B cell (primary cell): ENCODE measurements at regions not wholly inside any gene's neighbourhood (a gene's known extent, or its start where the extent isn't known, plus 50 kb on each side); places are given as distances from the start of the nearest gene placed in this dataset.

Source experiments
- ATAC-seq: fragments of 200-7000 bp; cut with Tn5 transposase; one replicate; pipeline ENCODE4 v1.10.0; 2021; ENCODE audit warnings: low read depth, mild to moderate bottlenecking, moderate number of reproducible peaks, moderate library complexity
- CTCF ChIA-PET: fragments of 350-600 bp; sonication (Branson Sonifier 250); formaldehyde crosslinking; loops from one replicate; lab custom pipeline; 2021; ENCODE audit warnings: antibody characterized with exemption, inconsistent platforms; lab: Charles Lee
- POLR2A ChIA-PET: fragments of 350-600 bp; sonication (Branson Sonifier 250); formaldehyde crosslinking; loops from one replicate; lab custom pipeline; 2021; ENCODE audit warnings: antibody characterized with exemption; lab: Charles Lee
- DNase-seq: peaks from one replicate; pipeline ENCODE4 v3.0.0; 2013
- H2AFZ ChIP-seq: 2 replicates; pipeline ENCODE4 v1.6.1; 2012; ENCODE audit warnings: mild to moderate bottlenecking, low read depth, low read length; ENCODE audit not compliant: insufficient read depth, poor library complexity, severe bottlenecking
- H3K27ac ChIP-seq, 2 donors: 1 replicate in 1 of 2; 2 replicates in 1 of 2; pipeline ENCODE4 v1.5.1; 2012 to 2013; ENCODE audit warnings: low read length in 2 of 2, mild to moderate bottlenecking in 2 of 2, moderate library complexity in 1 of 2
- H3K27me3 ChIP-seq, 4 experiments: fragments of 200-600 bp in 1 of 4; sonication (generic) in 1 of 4; replicated peaks in 1 of 4; 1 replicate in 2 of 4; 2 replicates in 2 of 4; pipeline versions ENCODE4 v1.6.1 to v1.7.0; 2013 to 2016; ENCODE audit warnings: low read length in 3 of 4, mild to moderate bottlenecking in 2 of 4, mixed read lengths in 1 of 4, moderate library complexity in 1 of 4; ENCODE audit not compliant: insufficient read depth in 4 of 4, control insufficient read depth in 3 of 4; ENCODE audit errors: control extremely low read depth in 1 of 4
- H3K36me3 ChIP-seq, 2 experiments: replicated peaks in 1 of 2; 1 replicate in 1 of 2; 2 replicates in 1 of 2; pipeline versions ENCODE4 v1.6.1 to v1.7.1; 2013; ENCODE audit warnings: low read length in 1 of 2; ENCODE audit not compliant: insufficient read depth in 2 of 2, control insufficient read depth in 1 of 2; ENCODE audit errors: control extremely low read depth in 1 of 2, extremely low read depth in 1 of 2
- H3K4me1 ChIP-seq, 2 donors: fragments of 200-600 bp in 1 of 2; sonication (generic) in 1 of 2; 1 replicate in 1 of 2; 2 replicates in 1 of 2; pipeline versions ENCODE4 v1.5.1 to v1.6.1; 2013 to 2017; ENCODE audit warnings: low read length in 2 of 2; ENCODE audit not compliant: control insufficient read depth in 2 of 2, insufficient read depth in 2 of 2
- H3K4me2 ChIP-seq: replicated peaks from 2 replicates; pipeline ENCODE3; 2012; ENCODE audit warnings: mild to moderate bottlenecking, low read depth, low read length; ENCODE audit not compliant: poor library complexity, severe bottlenecking
- H3K4me3 ChIP-seq, 5 experiments: fragments of 200-600 bp in 1 of 5; sonication (generic) in 1 of 5; 1 replicate in 3 of 5; 2 replicates in 2 of 5; pipeline versions ENCODE4 v1.5.1 to v1.7.0; 2011 to 2016; ENCODE audit warnings: low read length in 4 of 5, mild to moderate bottlenecking in 4 of 5, low read depth in 2 of 5, control low read depth in 1 of 5, moderate library complexity in 1 of 5; ENCODE audit not compliant: insufficient read depth in 1 of 5; ENCODE audit errors: control extremely low read depth in 1 of 5, extremely low read depth in 1 of 5
- H3K79me2 ChIP-seq: fragments of 200-600 bp; sonication (generic); one replicate; pipeline ENCODE4 v1.6.0; 2016; ENCODE audit warnings: low read length; ENCODE audit not compliant: control insufficient read depth, insufficient read depth
- H3K9ac ChIP-seq: fragments of 200-600 bp; sonication (generic); 2 replicates; pipeline ENCODE4 v1.6.1; 2017; ENCODE audit warnings: mild to moderate bottlenecking, low read length, moderate library complexity
- H3K9me3 ChIP-seq, 3 donors: one replicate each; pipeline versions ENCODE4 v1.6.1 to v1.7.1; 2013; ENCODE audit warnings: low read length in 2 of 3; ENCODE audit not compliant: control insufficient read depth in 2 of 3, insufficient read depth in 1 of 3; ENCODE audit errors: control extremely low read depth in 1 of 3
- H4K20me1 ChIP-seq: 2 replicates; pipeline ENCODE4 v1.6.0; 2012; ENCODE audit warnings: mild to moderate bottlenecking, low read length; ENCODE audit not compliant: insufficient read depth, control insufficient read depth, poor library complexity, severe bottlenecking
- H3K27ac Mint-ChIP-seq: one replicate; pipeline ENCODE4 v1.8.0; 2021; ENCODE audit warnings: mixed read lengths
- H3K27me3 Mint-ChIP-seq: one replicate; pipeline ENCODE4 v1.8.0; 2021; ENCODE audit warnings: mixed read lengths
- H3K4me1 Mint-ChIP-seq: one replicate; pipeline ENCODE4 v1.8.0; 2021; ENCODE audit warnings: mixed read lengths
- H3K4me3 Mint-ChIP-seq: one replicate; pipeline ENCODE4 v1.8.0; 2021; ENCODE audit warnings: mixed read lengths
- H3K9me3 Mint-ChIP-seq: one replicate; pipeline ENCODE4 v1.8.0; 2022; ENCODE audit warnings: mixed read lengths; ENCODE audit not compliant: insufficient read depth
- CTCF ChIP-seq: fragments of 200-600 bp; IDR thresholded peaks from one replicate; pipeline ENCODE4 v1.8.0; 2022; ENCODE audit warnings: antibody characterized with exemption, mild to moderate bottlenecking
- EZH2 ChIP-seq: IDR thresholded peaks from 2 replicates; pipeline ENCODE4 v1.6.1; 2012; ENCODE audit warnings: borderline replicate concordance, low read depth, mild to moderate bottlenecking, moderate library complexity, low read length; ENCODE audit not compliant: insufficient read depth, poor library complexity, severe bottlenecking
- WGBS: methylation state at CpG from one replicate; pipeline ENCODE4 v1.1.5; 2013; ENCODE audit warnings: missing lambda C conversion rate; ENCODE audit not compliant: insufficient coverage; 5-methylcytosine and 5-hydroxymethylcytosine counted together
- intact Hi-C: fragments of 100-400 bp; cut with micrococcal nuclease; formaldehyde crosslinking; loops from one replicate; pipeline ENCODE4 v1.10.0; 2022

GRCh38 chr18:63071701-63072141 is 247.8 kb downstream of the BCL2 start:
- CTCF ChIA-PET = interaction anchor here (1.2 kb wide), 1 partner anchor 54 kb away, joined by 3 read pairs; no protein-coding TSS in a partner anchor
- WGBS = 76% methylated on average over 4 of the region's 5 CpGs
- Mint-ChIP-seq H3K4me3 (no peak overlapping the region), H3K27me3 (peaks cover 2% of the 10 kb centered on the region), H3K9me3 (no peaks in the 10 kb centered on the region), H3K4me1 (peaks cover 11% of the 10 kb centered on the region), H3K27ac (no peak overlapping the region)
- Histone ChIP-seq H3K4me2 (no peak overlapping the region), H2AFZ (no peak overlapping the region), H3K4me3 (no peak overlapping the region), H3K27me3 (no peaks in the 10 kb centered on the region), H3K79me2 (no peaks in the 10 kb centered on the region), H4K20me1 (no peaks in the 10 kb centered on the region), H3K9ac (no peak overlapping the region), H3K27ac (no peak overlapping the region), H3K4me1 (peaks cover 3 to 11% of the 10 kb centered on the region in 2 donors), H3K9me3 (no peaks in the 10 kb centered on the region), H3K36me3 (no peaks in the 10 kb centered on the region)
- no peak for DNase-seq
- no peak for ATAC-seq
- TF ChIP-seq CTCF = no peak
- TF ChIP-seq EZH2 = no peak
- intact Hi-C loops = no loop called here
- POLR2A ChIA-PET = no interaction called here

GRCh38 chr18:63070767-63071502 is 248.6 kb downstream of the BCL2 start:
- H3K4me2 ChIP-seq = no peak overlapping the region
- no peaks in the 10 kb centered on the region for H3K27me3 Mint-ChIP-seq
- H2AFZ ChIP-seq = peak overlapping the region; percentile 6
- no peak overlapping the region for H3K4me3 Mint-ChIP-seq
- no peak for ATAC-seq
- no peaks in the 10 kb centered on the region for H3K79me2 ChIP-seq
- no peak overlapping the region for H3K4me3 ChIP-seq
- DNase-seq = no peak
- H3K4me1 Mint-ChIP-seq = peaks cover 10% of the 10 kb centered on the region
- H3K36me3 ChIP-seq = no peaks in the 10 kb centered on the region
- H3K27ac ChIP-seq = no peak overlapping the region
- TF ChIP-seq EZH2 (no peak), CTCF (no peak)
- H3K27me3 ChIP-seq = no peaks in the 10 kb centered on the region
- POLR2A ChIA-PET = no interaction called here
- CTCF ChIA-PET = no interaction called here
- H4K20me1 ChIP-seq = no peaks in the 10 kb centered on the region
- no peaks in the 10 kb centered on the region for H3K9me3 ChIP-seq
- intact Hi-C loops = no loop called here
- peaks cover 3 to 11% of the 10 kb centered on the region in 2 donors for H3K4me1 ChIP-seq
- H3K9ac ChIP-seq = no peak overlapping the region
- H3K27ac Mint-ChIP-seq = no peak overlapping the region
- 89% methylated on average over 7 of the region's 8 CpGs for WGBS
- H3K9me3 Mint-ChIP-seq = no peaks in the 10 kb centered on the region
